HUES64 (cell line): ENCODE measurements at regions not wholly inside any gene's neighbourhood (a gene's known extent, or its start where the extent isn't known, plus 50 kb on each side); places are given as distances from the start of the nearest gene placed in this dataset.

ENCODE experiments used
- H3K27ac ChIP-seq: 2 replicates; pipeline ENCODE4 v1.7.0; 2013; ENCODE audit warnings: low read depth, low read length, inconsistent platforms
- H3K27me3 ChIP-seq: 2 replicates; pipeline ENCODE4 v1.6.1; 2013; ENCODE audit warnings: mild to moderate bottlenecking, low read length; ENCODE audit not compliant: insufficient read depth
- H3K36me3 ChIP-seq: 2 replicates; pipeline ENCODE4 v1.6.1; 2013; ENCODE audit warnings: mild to moderate bottlenecking, low read length; ENCODE audit not compliant: insufficient read depth
- H3K4me1 ChIP-seq: 2 replicates; pipeline ENCODE4 v1.6.1; 2013; ENCODE audit warnings: mild to moderate bottlenecking, low read length, moderate library complexity; ENCODE audit not compliant: insufficient read depth
- H3K4me3 ChIP-seq: 2 replicates; pipeline ENCODE4 v1.5.1; 2013; ENCODE audit warnings: mild to moderate bottlenecking, low read length, moderate library complexity
- H3K9ac ChIP-seq: 2 replicates; pipeline ENCODE4 v1.6.1; 2013; ENCODE audit warnings: mild to moderate bottlenecking, low read depth, low read length
- H3K9me3 ChIP-seq: 2 replicates; pipeline ENCODE4 v1.6.1; 2013; ENCODE audit warnings: low read depth, low read length; ENCODE audit not compliant: insufficient read depth
- whole genome bisulfite sequencing: fragments of 150-250, 120-280 bp; methylation state at CpG from one replicate; pipeline ENCODE4 v1.1.7; 2013; ENCODE audit warnings: missing lambda C conversion rate; 5-methylcytosine and 5-hydroxymethylcytosine counted together

- Histone ChIP-seq H3K27ac (no peak overlapping the region), H3K27me3 (no peaks in the 10 kb centered on the region), H3K9ac (no peak overlapping the region), H3K4me1 (peaks cover 8% of the 10 kb centered on the region; the same call in 1 of the 2 replicates), H3K9me3 (no peaks in the 10 kb centered on the region), H3K36me3 (no peaks in the 10 kb centered on the region), H3K4me3 (no peak overlapping the region)
- 95% methylated on average over 8 of the region's 8 CpGs for WGBS
Measured at GRCh38 chr11:122285070-122285988, 169.3 kb upstream of the BLID start.

GRCh38 chr11:122280870-122281269 is 164.9 kb upstream of the BLID start:
- Histone ChIP-seq H3K4me1 (no peaks in the 10 kb centered on the region), H3K4me3 (no peak overlapping the region), H3K9me3 (no peaks in the 10 kb centered on the region), H3K27ac (no peak overlapping the region), H3K27me3 (no peaks in the 10 kb centered on the region), H3K36me3 (no peaks in the 10 kb centered on the region), H3K9ac (no peak overlapping the region)
- WGBS: 93% methylated on average over 5 of the region's 5 CpGs

- H3K9ac ChIP-seq: no peak overlapping the region
- H3K4me3 ChIP-seq: no peak overlapping the region
- no peaks in the 10 kb centered on the region for H3K4me1 ChIP-seq
- H3K27me3 ChIP-seq: no peaks in the 10 kb centered on the region
- H3K9me3 ChIP-seq: no peaks in the 10 kb centered on the region
- H3K36me3 ChIP-seq: no peaks in the 10 kb centered on the region
- H3K27ac ChIP-seq: no peak overlapping the region
Measured at GRCh38 chr11:122279194-122279593, 163.2 kb upstream of the BLID start.

- Histone ChIP-seq H3K27me3 (no peaks in the 10 kb centered on the region), H3K27ac (no peak overlapping the region), H3K4me3 (no peak overlapping the region), H3K4me1 (peaks cover 5% of the 10 kb centered on the region; the same call in 1 of the 2 replicates), H3K36me3 (no peaks in the 10 kb centered on the region), H3K9me3 (no peaks in the 10 kb centered on the region), H3K9ac (no peak overlapping the region)
- 92% methylated on average over 4 of the region's 4 CpGs for WGBS
Measured at GRCh38 chr11:122277493-122277892, 161.5 kb upstream of the BLID start.

GRCh38 chr11:122276221-122276620 is 160.2 kb upstream of the BLID start:
- no peaks in the 10 kb centered on the region for H3K36me3 ChIP-seq
- WGBS: no CpG with 5 or more reads among the region's 1 CpG
- no peak overlapping the region for H3K4me3 ChIP-seq
- no peaks in the 10 kb centered on the region for H3K9me3 ChIP-seq
- H3K9ac ChIP-seq: no peak overlapping the region
- no peaks in the 10 kb centered on the region for H3K27me3 ChIP-seq
- peaks cover 5% of the 10 kb centered on the region; the same call in 1 of the 2 replicates for H3K4me1 ChIP-seq
- no peak overlapping the region for H3K27ac ChIP-seq

- 73% methylated on average over 3 of the region's 4 CpGs for WGBS
- H3K9ac ChIP-seq: no peak overlapping the region
- no peaks in the 10 kb centered on the region for H3K27me3 ChIP-seq
- H3K4me3 ChIP-seq: no peak overlapping the region
- no peak overlapping the region for H3K27ac ChIP-seq
- H3K9me3 ChIP-seq: no peaks in the 10 kb centered on the region
- peaks cover 5% of the 10 kb centered on the region; the same call in 1 of the 2 replicates for H3K4me1 ChIP-seq
- no peaks in the 10 kb centered on the region for H3K36me3 ChIP-seq
Measured at GRCh38 chr11:122275508-122275907, 159.5 kb upstream of the BLID start.

GRCh38 chr11:122273476-122274191 is 157.6 kb upstream of the BLID start:
- Histone ChIP-seq H3K27me3 (no peaks in the 10 kb centered on the region), H3K36me3 (no peaks in the 10 kb centered on the region), H3K4me1 (peaks cover 5% of the 10 kb centered on the region; the same call in 1 of the 2 replicates), H3K9ac (no peak overlapping the region), H3K4me3 (no peak overlapping the region), H3K9me3 (no peaks in the 10 kb centered on the region), H3K27ac (no peak overlapping the region)
- WGBS: 93% methylated on average over 3 of the region's 3 CpGs

GRCh38 chr11:122271745-122272144 is 155.7 kb upstream of the BLID start:
- Histone ChIP-seq H3K4me3 (no peak overlapping the region), H3K27ac (no peak overlapping the region), H3K36me3 (no peaks in the 10 kb centered on the region), H3K27me3 (no peaks in the 10 kb centered on the region), H3K9ac (no peak overlapping the region), H3K4me1 (peaks cover 5% of the 10 kb centered on the region; the same call in 1 of the 2 replicates), H3K9me3 (no peaks in the 10 kb centered on the region)
- 95% methylated on average over 3 of the region's 4 CpGs for WGBS

GRCh38 chr11:122271137-122271536 is 155.1 kb upstream of the BLID start:
- 88% methylated on average over 5 of the region's 5 CpGs for WGBS
- Histone ChIP-seq H3K9ac (no peak overlapping the region), H3K9me3 (no peaks in the 10 kb centered on the region), H3K36me3 (no peaks in the 10 kb centered on the region), H3K27ac (no peak overlapping the region), H3K4me3 (no peak overlapping the region), H3K27me3 (no peaks in the 10 kb centered on the region), H3K4me1 (peaks cover 5% of the 10 kb centered on the region; the same call in 1 of the 2 replicates)

- Histone ChIP-seq H3K4me3 (no peak overlapping the region), H3K27ac (no peak overlapping the region), H3K4me1 (peaks cover 5% of the 10 kb centered on the region; the same call in 1 of the 2 replicates), H3K36me3 (no peaks in the 10 kb centered on the region), H3K9ac (no peak overlapping the region), H3K27me3 (no peaks in the 10 kb centered on the region), H3K9me3 (no peaks in the 10 kb centered on the region)
- 89% methylated on average over 2 of the region's 3 CpGs for WGBS
Measured at GRCh38 chr11:122270535-122270934, 154.5 kb upstream of the BLID start.

- Histone ChIP-seq H3K9me3 (no peaks in the 10 kb centered on the region), H3K27me3 (no peaks in the 10 kb centered on the region), H3K36me3 (no peaks in the 10 kb centered on the region), H3K27ac (no peak overlapping the region), H3K4me3 (no peak overlapping the region), H3K9ac (no peak overlapping the region), H3K4me1 (peaks cover 5% of the 10 kb centered on the region; the same call in 1 of the 2 replicates)
- 88% methylated on average over 4 of the region's 4 CpGs for WGBS
Measured at GRCh38 chr11:122269824-122270223, 153.8 kb upstream of the BLID start.
